ENCODE measurements at regions not wholly inside any gene's neighbourhood (a gene's known extent, or its start where the extent isn't known, plus 50 kb on each side); places are given as distances from the start of the nearest gene placed in this dataset.

DNA sequence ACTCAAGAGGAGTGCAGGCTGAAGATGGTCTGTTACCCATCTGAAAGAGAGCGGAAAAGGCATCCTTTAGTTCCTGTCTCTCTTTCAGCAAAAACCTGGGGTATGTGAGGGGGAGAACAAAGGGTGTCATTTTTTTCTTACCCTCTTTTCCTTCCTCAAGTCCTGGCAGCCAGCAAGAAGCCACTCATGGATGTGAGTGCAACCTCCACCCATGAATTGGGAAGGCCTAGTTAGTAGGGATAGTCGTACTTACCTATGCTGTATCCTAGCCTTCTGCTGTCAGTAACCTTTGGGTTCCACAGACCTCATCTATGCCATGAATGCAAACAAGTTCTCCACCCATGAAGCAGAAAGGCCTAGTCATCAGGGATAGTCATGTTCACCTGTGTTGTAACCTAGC, 472.8 kb downstream of the ZIC1 start:
- TF ChIP-seq POLR2A (IDR thresholded peaks at IDR 0.05; ENCODE audit: low read depth, low read length), result no peak
- no peak for TF ChIP-seq POLR2AphosphoS5 (IDR thresholded peaks at IDR 0.05; ENCODE audit: low read depth, low read length)

Data from GM12891 (cell line).